HG03103 (cell line): ENCODE measurements at regions not wholly inside any gene's neighbourhood (a gene's known extent, or its start where the extent isn't known, plus 50 kb on each side); places are given as distances from the start of the nearest gene placed in this dataset.
"Not testable (repeated sequence)": the region's sequence is repeated elsewhere in the genome, so short reads cannot be mapped to it uniquely, and the experiment has no call there.

ENCODE experiments used
- ATAC-seq: cut with Tn5 transposase; IDR thresholded peaks from one replicate; pipeline ENCODE4 v1.9.1; 2021; ENCODE audit warnings: low read depth; ENCODE audit not compliant: unreplicated experiment

DNA sequence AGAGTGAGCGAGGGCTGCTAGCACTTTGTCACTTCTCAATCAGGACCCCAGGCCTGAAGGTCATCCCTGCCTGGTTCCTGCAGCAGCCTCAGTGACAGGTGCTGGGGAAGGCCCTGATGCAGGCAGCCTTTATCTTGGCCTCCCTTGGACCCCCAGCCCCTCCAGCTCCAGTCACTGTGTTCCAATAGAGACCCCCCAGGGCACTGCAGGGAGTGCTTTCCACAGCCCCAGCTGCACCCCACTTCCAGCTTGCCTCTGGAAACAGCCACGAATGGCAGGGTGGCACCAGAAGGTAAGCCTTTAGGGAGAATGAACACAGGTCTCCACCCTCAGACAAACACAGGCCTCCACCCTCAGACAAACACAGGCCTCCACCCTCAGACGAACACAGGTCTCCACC lies 241.6 kb upstream of the SGCG start:
- no peak for ATAC-seq

DNA sequence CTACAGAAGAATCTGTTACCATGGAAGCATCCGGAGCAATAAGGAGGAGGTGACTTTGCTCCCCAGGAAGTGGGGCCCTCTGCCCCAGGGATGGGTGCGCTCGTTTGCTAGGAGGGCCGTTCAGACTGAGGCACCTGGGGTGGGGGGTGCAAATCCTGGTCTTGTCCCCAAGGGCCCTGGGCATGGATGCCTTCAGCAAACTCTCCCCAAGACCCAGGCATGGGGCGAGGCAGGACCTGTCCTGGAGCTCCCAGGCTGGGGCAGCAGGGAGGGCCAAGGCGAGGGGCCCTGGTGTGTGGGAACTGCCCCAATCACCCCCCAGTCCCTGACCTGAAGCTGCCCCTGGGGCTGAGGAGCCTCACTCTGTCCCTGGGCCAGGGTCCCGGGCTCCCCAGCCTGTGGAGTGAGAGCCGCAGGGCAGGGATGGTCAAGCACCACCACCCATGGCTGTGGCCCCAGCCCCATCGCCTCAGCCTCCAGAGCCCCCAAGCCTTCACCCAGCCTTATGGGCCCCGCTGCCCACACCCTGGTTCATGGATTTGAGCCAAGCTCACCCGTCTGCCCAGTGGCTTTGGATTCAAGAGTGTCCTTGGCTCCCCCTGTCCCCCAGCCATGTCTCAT lies 240.6 kb upstream of the SGCG start:
- ATAC-seq: no peak

- ATAC-seq: no peak
Observed at GRCh38 chr13:22940736-22941135, 240.0 kb upstream of the SGCG start.

DNA sequence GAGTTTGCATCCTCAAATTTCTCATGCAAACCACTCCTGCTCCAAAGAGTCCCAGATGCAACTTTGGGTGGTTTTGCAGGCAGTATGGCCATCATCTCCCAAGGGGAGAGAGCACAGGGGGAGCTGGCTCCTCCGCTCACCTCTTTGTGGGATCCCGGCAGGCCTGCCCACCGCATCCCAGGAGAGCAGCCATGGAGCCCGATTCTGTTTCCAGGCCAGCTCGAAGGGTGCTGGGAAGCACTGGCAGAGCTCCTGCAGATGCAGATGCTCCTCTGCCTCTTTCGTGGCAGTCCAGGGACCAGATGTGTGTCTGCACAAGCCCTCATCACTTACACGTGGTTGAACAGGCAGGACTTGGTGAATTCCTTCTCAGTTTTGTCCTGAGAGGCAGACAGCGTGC lies 239.3 kb upstream of the SGCG start:
- not testable (repeated sequence) for ATAC-seq

DNA sequence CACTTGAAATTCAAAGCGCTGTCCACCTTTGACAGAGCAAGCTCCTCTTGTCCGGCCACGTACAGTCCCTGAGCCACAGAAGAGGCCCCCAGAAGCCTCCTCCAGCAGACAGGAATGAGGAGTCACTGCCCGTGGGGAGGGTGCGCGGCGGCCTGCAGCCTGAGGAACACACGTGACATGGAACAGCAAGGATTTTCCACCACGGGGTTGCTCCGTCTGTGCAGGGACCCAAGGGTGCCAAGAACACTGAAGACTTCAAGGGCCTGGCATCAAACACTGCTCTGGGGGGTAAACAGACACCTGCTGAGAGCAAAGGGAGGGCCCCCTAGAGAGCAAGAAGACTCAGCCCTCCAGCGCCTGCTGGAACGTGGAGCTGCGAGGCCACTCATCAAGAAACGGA lies 237.9 kb upstream of the SGCG start:
- ATAC-seq: not testable (repeated sequence)

GRCh38 chr13:22944378-22944777 lies 236.4 kb upstream of the SGCG start:
- no peak for ATAC-seq

DNA sequence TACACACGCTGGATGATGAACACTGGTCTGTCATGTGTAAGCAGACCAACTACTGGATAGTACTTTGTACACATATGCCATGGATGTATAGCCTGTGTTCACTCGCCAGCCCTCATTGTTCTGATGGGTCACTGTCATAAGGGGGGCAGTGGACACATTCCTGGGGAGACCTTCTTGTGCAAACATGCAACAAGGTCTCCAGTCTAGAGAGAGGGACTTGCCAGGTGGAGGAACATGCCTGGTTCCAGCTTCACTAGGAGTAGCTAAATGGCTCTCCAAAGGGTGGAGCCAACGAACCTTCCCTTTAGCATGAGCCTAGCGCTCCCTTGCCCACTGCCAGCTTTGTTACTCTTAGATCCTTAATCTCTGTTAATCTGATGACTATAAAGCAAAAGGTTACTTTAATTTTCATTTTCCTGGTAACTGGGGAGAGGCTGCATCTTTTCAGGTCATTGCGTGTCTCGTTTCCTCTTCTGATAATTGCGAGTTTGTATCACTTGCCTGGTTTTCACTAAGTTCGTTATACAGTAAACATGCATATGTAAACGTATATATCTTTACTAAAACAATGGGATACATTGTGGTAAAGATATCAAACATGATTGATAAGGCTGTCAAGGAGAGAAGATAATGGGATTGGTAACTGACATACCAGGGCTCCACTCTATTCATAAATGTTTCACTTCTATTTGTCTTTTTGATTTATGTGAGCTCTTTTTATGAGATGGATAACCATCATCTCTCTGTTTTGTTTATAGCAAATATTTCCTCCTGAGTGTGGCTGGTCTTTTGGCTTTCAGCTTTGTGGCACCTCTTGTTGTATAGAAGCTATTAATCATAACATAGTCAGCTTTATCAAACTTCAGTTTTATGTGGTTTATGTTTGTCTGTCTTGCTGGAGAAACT lies 235.2 kb upstream of the SGCG start:
- ATAC-seq: no peak

GRCh38 chr13:22948421-22948820 lies 232.4 kb upstream of the SGCG start:
- ATAC-seq: no peak

- not testable (repeated sequence) for ATAC-seq
Observed at GRCh38 chr13:22952018-22952417, 228.8 kb upstream of the SGCG start.

DNA sequence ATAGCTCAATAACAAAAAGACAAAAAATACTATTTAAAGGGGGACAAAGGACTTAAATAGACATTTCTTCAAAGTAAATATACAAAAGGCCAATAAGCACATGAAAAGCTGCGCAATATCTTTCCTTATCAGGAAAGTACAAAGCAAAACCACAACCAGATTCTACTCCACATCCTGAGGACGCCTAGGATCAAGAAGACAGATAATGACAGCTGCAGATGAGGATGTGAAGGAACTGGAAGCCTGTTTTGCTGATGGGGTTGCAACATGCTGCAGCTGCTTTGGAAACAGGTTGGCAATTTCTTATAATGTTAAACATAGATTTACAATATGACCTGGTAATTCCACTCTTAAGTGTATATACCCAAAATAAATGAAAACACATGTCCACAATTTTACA lies 225.6 kb upstream of the SGCG start:
- ATAC-seq: not testable (repeated sequence)

DNA sequence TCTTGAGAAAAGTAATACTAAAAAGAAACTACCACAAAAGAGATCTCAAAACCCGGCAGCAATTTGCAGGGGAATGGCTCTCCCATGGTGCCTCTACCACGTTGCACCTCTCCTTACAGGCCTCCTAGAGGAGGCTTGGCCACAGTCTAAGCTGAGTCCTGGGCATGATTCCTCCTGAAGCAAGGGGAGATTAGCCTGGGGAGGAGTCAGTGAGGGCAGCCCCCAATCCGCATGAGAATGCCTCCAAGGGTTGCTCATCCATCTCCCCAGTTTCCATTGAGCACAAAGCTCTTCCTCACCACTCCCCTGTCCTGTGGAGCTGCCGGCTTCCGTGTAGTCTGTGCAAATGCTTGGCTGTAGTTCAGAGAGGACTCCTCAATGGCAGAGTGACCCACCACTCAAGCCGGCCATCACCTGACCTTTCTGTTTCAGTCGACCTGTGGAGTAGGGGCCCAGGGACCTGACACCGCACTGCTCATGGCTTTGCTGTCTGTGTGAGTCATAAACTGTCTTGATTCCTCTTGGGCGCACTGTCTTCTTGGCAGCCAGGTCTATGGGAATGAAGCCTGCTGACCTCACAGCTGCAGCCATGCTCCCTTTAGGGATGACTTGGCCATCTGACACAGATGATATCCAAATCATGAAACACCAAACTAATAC lies 224.2 kb upstream of the SGCG start:
- ATAC-seq: not testable (repeated sequence)

DNA sequence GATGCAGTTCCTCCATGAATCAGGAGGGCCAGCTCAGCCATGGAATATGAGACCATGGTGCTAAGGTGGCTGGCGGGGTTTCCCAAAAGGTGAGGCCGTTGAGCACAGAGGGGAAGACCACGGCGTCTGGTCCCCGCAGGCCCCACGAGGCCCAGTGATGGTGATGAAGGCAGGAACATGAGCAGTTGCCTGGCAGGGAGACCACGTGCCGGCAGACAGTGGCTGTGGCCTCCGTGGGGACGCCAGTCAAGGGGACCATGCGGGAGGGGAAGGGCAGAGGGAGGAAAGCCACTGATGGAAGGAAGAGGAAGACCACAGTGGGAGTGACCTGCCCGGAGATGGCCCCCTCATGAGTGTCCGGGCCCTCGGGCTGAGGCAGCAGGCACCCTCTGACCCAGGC lies 220.9 kb upstream of the SGCG start:
- ATAC-seq: not testable (repeated sequence)

DNA sequence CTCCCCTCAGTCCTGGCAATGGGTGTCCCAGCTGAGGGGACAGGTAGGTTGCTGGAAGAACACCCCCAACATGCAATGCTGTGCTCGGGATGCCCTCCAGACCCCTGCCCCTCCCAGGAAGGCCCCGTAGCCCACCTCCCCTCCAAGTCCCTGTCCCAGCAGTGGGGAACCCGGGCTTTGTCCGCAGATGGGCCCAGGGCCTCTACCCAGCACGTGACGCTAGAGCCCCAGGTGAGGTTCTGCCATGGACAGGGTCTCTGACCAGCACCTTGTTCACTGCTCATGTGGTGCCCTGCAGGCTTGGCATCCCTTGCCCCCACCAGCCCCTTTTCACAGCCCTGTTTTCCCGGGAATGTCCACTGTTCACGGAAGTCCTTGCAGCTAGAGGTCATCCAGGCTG lies 220.0 kb upstream of the SGCG start:
- ATAC-seq: no peak

GRCh38 chr13:22961342-22961741 lies 219.4 kb upstream of the SGCG start:
- not testable (repeated sequence) for ATAC-seq

- ATAC-seq: no peak
Observed at GRCh38 chr13:22961835-22962537, 218.8 kb upstream of the SGCG start.

GRCh38 chr13:22963384-22964053 lies 217.3 kb upstream of the SGCG start:
- ATAC-seq: not testable (repeated sequence)

DNA sequence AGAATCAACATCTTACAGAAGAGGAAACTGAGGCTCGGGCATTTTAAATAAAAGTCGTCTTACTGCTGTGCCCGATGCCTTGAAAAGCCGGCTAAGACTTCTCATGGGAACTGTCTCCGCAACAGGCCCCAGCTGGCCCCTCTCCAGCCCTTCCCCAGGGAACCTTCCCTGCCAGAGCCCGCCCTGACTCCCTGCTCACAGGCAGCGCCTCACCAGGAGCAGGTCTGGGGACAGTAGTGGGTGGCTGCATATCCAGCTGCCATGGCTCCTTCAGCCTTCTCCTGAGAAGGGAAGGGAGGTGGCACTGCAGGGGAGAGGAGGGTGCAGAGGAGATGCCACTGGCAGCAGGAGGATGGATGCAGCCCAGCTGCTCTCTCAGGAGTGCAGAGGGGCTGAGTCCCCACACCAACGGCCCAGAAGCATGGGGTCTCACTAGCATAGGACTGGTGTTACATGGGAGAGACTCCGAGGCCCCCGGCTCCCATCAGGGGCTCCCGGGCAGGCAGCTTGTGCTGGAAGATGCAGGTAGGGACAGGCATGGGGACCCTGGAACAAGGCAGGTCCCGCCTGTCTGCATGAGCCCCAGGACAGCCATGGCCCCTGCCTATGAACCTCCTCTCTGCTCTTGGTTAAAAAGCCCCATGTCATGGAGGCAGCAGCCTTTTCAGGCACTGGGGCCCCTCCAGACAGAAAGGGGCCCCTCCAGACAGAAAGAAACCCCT lies 216.4 kb upstream of the SGCG start:
- ATAC-seq: no peak

- ATAC-seq: not testable (repeated sequence)
Observed at GRCh38 chr13:22965011-22965857, 215.5 kb upstream of the SGCG start.

- ATAC-seq: not testable (repeated sequence)
Observed at GRCh38 chr13:22965858-22966239, 214.9 kb upstream of the SGCG start.
